ENCODE measurements at regions not wholly inside any gene's neighbourhood (a gene's known extent, or its start where the extent isn't known, plus 50 kb on each side); places are given as distances from the start of the nearest gene placed in this dataset.

DNA sequence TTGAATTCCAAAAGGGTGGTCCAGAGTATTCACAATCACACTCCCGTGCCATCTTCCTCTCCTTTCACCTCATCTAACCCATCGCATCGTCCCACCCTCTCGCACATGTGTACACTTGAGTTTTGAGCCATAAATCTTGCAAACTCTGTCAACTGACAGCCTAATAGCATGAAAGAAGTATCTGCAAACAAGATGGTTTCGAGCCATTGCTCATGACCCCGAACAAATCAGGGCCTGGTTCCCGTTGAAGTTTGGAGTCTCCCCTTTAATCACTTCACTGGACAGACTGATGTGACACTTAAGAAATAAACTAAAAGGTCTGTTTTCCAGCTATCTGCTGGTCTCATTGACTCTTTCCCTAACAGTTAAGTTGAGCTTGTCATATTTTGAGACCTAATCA, 223.6 kb upstream of the SOX5 start:
- no peaks in the 10 kb centered on the region for H3K36me3 ChIP-seq (ENCODE audit: insufficient read depth, low read length)
- TF ChIP-seq EZH2 (IDR thresholded peaks at IDR 0.05; ENCODE audit: borderline replicate concordance, low read length) (no peak), CTCF (IDR thresholded peaks at IDR 0.05; ENCODE audit: low read length) (no peak)
- no peaks in the 10 kb centered on the region for H3K79me2 ChIP-seq (ENCODE audit: insufficient read depth, low read length)
- no peak overlapping the region for H3K27ac ChIP-seq (ENCODE audit: low read depth, low read length, poor library complexity, severe bottlenecking)
- H3K9me2 ChIP-seq (ENCODE audit: low read depth, low read length), result no peaks in the 10 kb centered on the region
- H3K27me3 ChIP-seq (ENCODE audit: insufficient read depth, low read length), result no peaks in the 10 kb centered on the region
- H2AFZ ChIP-seq (ENCODE audit: low read length), result no peak overlapping the region
- no peak overlapping the region for H3K9ac ChIP-seq (ENCODE audit: low read length)
- H4K20me1 ChIP-seq (ENCODE audit: insufficient read depth, low read length), result no peaks in the 10 kb centered on the region
- H3K4me1 ChIP-seq (ENCODE audit: insufficient read depth, low read length, severe bottlenecking), result no peaks in the 10 kb centered on the region
- H3K4me2 ChIP-seq (ENCODE audit: low read length), result no peak overlapping the region
- no peaks in the 10 kb centered on the region for H3K9me3 ChIP-seq (ENCODE audit: low read length)
- H3F3A ChIP-seq (ENCODE audit: insufficient read depth, low read length), result no peaks in the 10 kb centered on the region
- no peak overlapping the region for H3K4me3 ChIP-seq (ENCODE audit: low read depth, low read length, poor library complexity, severe bottlenecking)

- Histone ChIP-seq H3K79me2 (ENCODE audit: insufficient read depth, low read length) (no peaks in the 10 kb centered on the region), H3K9ac (ENCODE audit: low read length) (no peak overlapping the region), H3K9me3 (ENCODE audit: low read length) (no peaks in the 10 kb centered on the region), H3K9me2 (ENCODE audit: low read depth, low read length) (no peaks in the 10 kb centered on the region), H3K27ac (ENCODE audit: low read depth, low read length, poor library complexity, severe bottlenecking) (no peak overlapping the region), H4K20me1 (ENCODE audit: insufficient read depth, low read length) (no peaks in the 10 kb centered on the region), H3K36me3 (ENCODE audit: insufficient read depth, low read length) (no peaks in the 10 kb centered on the region), H3K27me3 (ENCODE audit: insufficient read depth, low read length) (no peaks in the 10 kb centered on the region), H2AFZ (ENCODE audit: low read length) (no peak overlapping the region), H3F3A (ENCODE audit: insufficient read depth, low read length) (no peaks in the 10 kb centered on the region), H3K4me2 (ENCODE audit: low read length) (no peak overlapping the region), H3K4me3 (ENCODE audit: low read depth, low read length, poor library complexity, severe bottlenecking) (no peak overlapping the region), H3K4me1 (ENCODE audit: insufficient read depth, low read length, severe bottlenecking) (no peaks in the 10 kb centered on the region)
- TF ChIP-seq CTCF (IDR thresholded peaks at IDR 0.05; ENCODE audit: low read length) (no peak), EZH2 (IDR thresholded peaks at IDR 0.05; ENCODE audit: borderline replicate concordance, low read length) (no peak)
Observed at GRCh38 chr12:24172773-24173066, 223.2 kb upstream of the SOX5 start.

- no peak overlapping the region for H3K4me3 ChIP-seq (ENCODE audit: low read depth, low read length, poor library complexity, severe bottlenecking)
- no peak overlapping the region for H3K4me2 ChIP-seq (ENCODE audit: low read length)
- H3K9me2 ChIP-seq (ENCODE audit: low read depth, low read length), result no peaks in the 10 kb centered on the region
- H3K27me3 ChIP-seq (ENCODE audit: insufficient read depth, low read length), result no peaks in the 10 kb centered on the region
- H3K27ac ChIP-seq (ENCODE audit: low read depth, low read length, poor library complexity, severe bottlenecking), result no peak overlapping the region
- H3K79me2 ChIP-seq (ENCODE audit: insufficient read depth, low read length), result no peaks in the 10 kb centered on the region
- H3K36me3 ChIP-seq (ENCODE audit: insufficient read depth, low read length), result no peaks in the 10 kb centered on the region
- H3K9me3 ChIP-seq (ENCODE audit: low read length), result no peaks in the 10 kb centered on the region
- H3K9ac ChIP-seq (ENCODE audit: low read length), result no peak overlapping the region
- no peak overlapping the region for H2AFZ ChIP-seq (ENCODE audit: low read length)
- H3K4me1 ChIP-seq (ENCODE audit: insufficient read depth, low read length, severe bottlenecking), result no peaks in the 10 kb centered on the region
- TF ChIP-seq EZH2 (IDR thresholded peaks at IDR 0.05; ENCODE audit: borderline replicate concordance, low read length) (no peak), CTCF (IDR thresholded peaks at IDR 0.05; ENCODE audit: low read length) (no peak)
- no peaks in the 10 kb centered on the region for H4K20me1 ChIP-seq (ENCODE audit: insufficient read depth, low read length)
- no peaks in the 10 kb centered on the region for H3F3A ChIP-seq (ENCODE audit: insufficient read depth, low read length)
Observed at GRCh38 chr12:24172031-24172772, 222.7 kb upstream of the SOX5 start.
